NCI-H1092 treated with DMSO at 0.1 percent for 48 hours (cell line): ENCODE measurements at regions not wholly inside any gene's neighbourhood (a gene's known extent, or its start where the extent isn't known, plus 50 kb on each side); places are given as distances from the start of the nearest gene placed in this dataset.

Source experiments
- DNase-seq: peaks from one replicate; lab custom pipeline; 2025; lab: John Stamatoyannopoulos, UW

GRCh38 chr14:38517426-38517825 is 261.5 kb upstream of the CLEC14A start:
- DNase-seq: no peak

GRCh38 chr14:38512236-38512635 is 256.3 kb upstream of the CLEC14A start:
- DNase-seq: no peak

- DNase-seq: no peak
Observed at GRCh38 chr14:38507299-38507698, 251.4 kb upstream of the CLEC14A start.

- no peak for DNase-seq
Observed at GRCh38 chr14:38505973-38506249, 250.0 kb upstream of the CLEC14A start.

GRCh38 chr14:38505221-38505972 is 249.5 kb upstream of the CLEC14A start:
- no peak for DNase-seq

GRCh38 chr14:38504175-38504574 is 248.3 kb upstream of the CLEC14A start:
- DNase-seq: no peak

GRCh38 chr14:38502239-38502638 is 246.3 kb upstream of the CLEC14A start:
- no peak for DNase-seq

- no peak for DNase-seq
Observed at GRCh38 chr14:38500125-38500524, 244.2 kb upstream of the CLEC14A start.

GRCh38 chr14:38496092-38496491 is 240.2 kb upstream of the CLEC14A start:
- DNase-seq: no peak

- DNase-seq: no peak
Observed at GRCh38 chr14:38490273-38490672, 234.4 kb upstream of the CLEC14A start.

- DNase-seq: no peak
Observed at GRCh38 chr14:38485026-38485425, 229.1 kb upstream of the CLEC14A start.

- peak; percentile 78 for DNase-seq
Observed at GRCh38 chr14:38481952-38482678, 226.2 kb upstream of the CLEC14A start.

GRCh38 chr14:38469156-38469555 is 213.3 kb upstream of the CLEC14A start:
- DNase-seq: no peak

- no peak for DNase-seq
Observed at GRCh38 chr14:38442208-38442607, 186.3 kb upstream of the CLEC14A start.

GRCh38 chr14:38432186-38432585 is 176.3 kb upstream of the CLEC14A start:
- no peak for DNase-seq

GRCh38 chr14:38431156-38431555 is 175.3 kb upstream of the CLEC14A start:
- DNase-seq: no peak

- no peak for DNase-seq
Observed at GRCh38 chr14:38430522-38430921, 174.6 kb upstream of the CLEC14A start.

GRCh38 chr14:38425324-38425976 is 169.6 kb upstream of the CLEC14A start:
- DNase-seq: no peak

GRCh38 chr14:38420048-38420447 is 164.2 kb upstream of the CLEC14A start:
- DNase-seq: no peak

- DNase-seq: no peak
Observed at GRCh38 chr14:38419579-38419978, 163.7 kb upstream of the CLEC14A start.

- DNase-seq: no peak
Observed at GRCh38 chr14:38412654-38413053, 156.8 kb upstream of the CLEC14A start.

- DNase-seq: no peak
Observed at GRCh38 chr14:38410442-38410841, 154.5 kb upstream of the CLEC14A start.

GRCh38 chr14:38409071-38409705 is 153.3 kb upstream of the CLEC14A start:
- DNase-seq: no peak
